ENCODE measurements at regions not wholly inside any gene's neighbourhood (a gene's known extent, or its start where the extent isn't known, plus 50 kb on each side); places are given as distances from the start of the nearest gene placed in this dataset.

DNA sequence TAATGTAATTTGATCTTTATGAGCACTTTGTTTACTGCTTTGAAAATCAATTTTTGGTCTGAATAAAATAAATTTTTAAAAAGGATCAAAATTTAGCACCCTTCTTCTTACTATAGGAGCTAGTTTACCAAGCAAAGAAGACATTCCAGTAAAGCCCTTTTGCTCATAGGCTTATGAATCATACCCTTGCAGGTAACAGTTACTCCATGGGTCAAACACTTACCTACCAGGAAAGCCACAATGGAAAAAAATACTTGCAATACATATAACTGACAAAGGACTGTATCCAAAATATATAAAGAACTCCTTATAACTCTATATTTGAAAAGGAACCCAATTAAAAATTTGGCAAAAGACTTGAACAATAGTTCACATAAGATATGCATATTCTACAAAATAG is 66.6 kb downstream of the SHOC1 start:
- no peaks in the 10 kb centered on the region for H3K36me3 ChIP-seq (replicated peaks; ENCODE audit: insufficient read depth, low read depth)
- H3K4me3 ChIP-seq: no peak overlapping the region
- H3K27me3 ChIP-seq: no peaks in the 10 kb centered on the region
- no peaks in the 10 kb centered on the region for H3K79me2 ChIP-seq
- H2AFZ ChIP-seq: no peak overlapping the region
- H3K27ac ChIP-seq: no peak overlapping the region
- H3K9me2 ChIP-seq (replicated peaks; ENCODE audit: insufficient read depth): no peaks in the 10 kb centered on the region
- no peak for DNase-seq (ENCODE audit: low spot score)
- H3K4me1 ChIP-seq (ENCODE audit: insufficient read depth): no peaks in the 10 kb centered on the region
- H4K20me1 ChIP-seq (ENCODE audit: insufficient read depth, poor library complexity, severe bottlenecking): no peaks in the 10 kb centered on the region
- H3K9me3 ChIP-seq (ENCODE audit: low read depth): peaks cover 5% of the 10 kb centered on the region
- H3K4me2 ChIP-seq: no peak overlapping the region
- TF ChIP-seq, protein P1, sequence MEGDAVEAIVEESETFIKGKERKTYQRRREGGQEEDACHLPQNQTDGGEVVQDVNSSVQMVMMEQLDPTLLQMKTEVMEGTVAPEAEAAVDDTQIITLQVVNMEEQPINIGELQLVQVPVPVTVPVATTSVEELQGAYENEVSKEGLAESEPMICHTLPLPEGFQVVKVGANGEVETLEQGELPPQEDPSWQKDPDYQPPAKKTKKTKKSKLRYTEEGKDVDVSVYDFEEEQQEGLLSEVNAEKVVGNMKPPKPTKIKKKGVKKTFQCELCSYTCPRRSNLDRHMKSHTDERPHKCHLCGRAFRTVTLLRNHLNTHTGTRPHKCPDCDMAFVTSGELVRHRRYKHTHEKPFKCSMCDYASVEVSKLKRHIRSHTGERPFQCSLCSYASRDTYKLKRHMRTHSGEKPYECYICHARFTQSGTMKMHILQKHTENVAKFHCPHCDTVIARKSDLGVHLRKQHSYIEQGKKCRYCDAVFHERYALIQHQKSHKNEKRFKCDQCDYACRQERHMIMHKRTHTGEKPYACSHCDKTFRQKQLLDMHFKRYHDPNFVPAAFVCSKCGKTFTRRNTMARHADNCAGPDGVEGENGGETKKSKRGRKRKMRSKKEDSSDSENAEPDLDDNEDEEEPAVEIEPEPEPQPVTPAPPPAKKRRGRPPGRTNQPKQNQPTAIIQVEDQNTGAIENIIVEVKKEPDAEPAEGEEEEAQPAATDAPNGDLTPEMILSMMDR (IDR thresholded peaks at IDR 0.05; ENCODE audit: poor library complexity): no peak
- no peak for TF ChIP-seq EZH2 (IDR thresholded peaks at IDR 0.05; ENCODE audit: borderline replicate concordance)
- TF ChIP-seq EZH2phosphoT487 (IDR thresholded peaks at IDR 0.05; ENCODE audit: low read depth, severe bottlenecking, unreplicated experiment): no peak

DNA sequence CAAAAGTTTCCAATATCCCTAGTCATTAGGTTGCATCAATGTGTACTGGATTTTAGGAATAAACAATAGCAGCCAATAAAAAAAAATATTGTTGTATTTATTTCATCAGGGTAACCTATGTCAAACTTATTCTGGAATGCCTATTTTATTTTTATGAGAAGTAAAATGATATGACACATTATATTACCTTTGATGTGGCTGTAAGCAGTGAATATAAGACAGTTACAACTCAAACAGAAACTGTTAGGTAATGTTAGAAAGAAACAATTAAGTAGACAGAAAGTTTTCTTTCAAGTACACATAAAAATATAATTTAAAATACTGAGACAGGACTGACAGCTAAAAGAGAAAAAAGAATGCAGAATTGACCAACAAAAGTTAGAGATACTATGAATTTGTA is 65.5 kb downstream of the GNG10 start:
- no peak overlapping the region for H3K27ac ChIP-seq
- H3K4me2 ChIP-seq: no peak overlapping the region
- no peaks in the 10 kb centered on the region for H3K79me2 ChIP-seq
- peaks cover 5% of the 10 kb centered on the region for H3K9me3 ChIP-seq (ENCODE audit: low read depth)
- no peaks in the 10 kb centered on the region for H3K36me3 ChIP-seq (replicated peaks; ENCODE audit: insufficient read depth, low read depth)
- no peaks in the 10 kb centered on the region for H3K27me3 ChIP-seq
- H3K9me2 ChIP-seq (replicated peaks; ENCODE audit: insufficient read depth): no peaks in the 10 kb centered on the region
- DNase-seq (ENCODE audit: low spot score): no peak
- H4K20me1 ChIP-seq (ENCODE audit: insufficient read depth, poor library complexity, severe bottlenecking): no peaks in the 10 kb centered on the region
- H2AFZ ChIP-seq: no peak overlapping the region
- H3K4me1 ChIP-seq (ENCODE audit: insufficient read depth): no peaks in the 10 kb centered on the region
- H3K4me3 ChIP-seq: no peak overlapping the region
- no peak for TF ChIP-seq EZH2 (IDR thresholded peaks at IDR 0.05; ENCODE audit: borderline replicate concordance)
- TF ChIP-seq, protein P1 (IDR thresholded peaks at IDR 0.05; ENCODE audit: poor library complexity): no peak

DNA sequence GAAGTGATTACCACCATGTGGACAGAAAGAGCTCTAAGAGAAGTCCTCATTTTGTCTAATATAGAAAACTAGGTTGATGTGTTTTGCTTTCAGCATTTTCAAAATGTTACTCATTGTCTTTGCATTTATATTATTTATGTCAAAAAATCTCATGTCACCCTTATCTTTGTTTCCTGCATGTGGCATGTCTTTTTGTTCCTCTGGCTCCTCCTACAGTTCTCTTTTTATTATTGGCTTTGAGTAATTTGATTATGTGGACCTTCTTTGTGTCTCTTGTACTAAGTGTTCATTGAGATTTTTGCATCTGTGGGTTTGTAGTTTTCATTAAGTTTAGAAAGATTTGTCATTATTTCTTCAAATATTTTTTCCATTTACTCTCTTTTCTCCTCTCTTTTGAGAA is 58.8 kb downstream of the GNG10 start:
- no peak overlapping the region for H3K4me3 ChIP-seq
- no peak overlapping the region for H3K4me2 ChIP-seq
- H3K27me3 ChIP-seq: no peaks in the 10 kb centered on the region
- no peak for DNase-seq (ENCODE audit: low spot score)
- no peak overlapping the region for H2AFZ ChIP-seq
- H4K20me1 ChIP-seq (ENCODE audit: insufficient read depth, poor library complexity, severe bottlenecking): no peaks in the 10 kb centered on the region
- H3K9me2 ChIP-seq (replicated peaks; ENCODE audit: insufficient read depth): no peaks in the 10 kb centered on the region
- H3K9me3 ChIP-seq (ENCODE audit: low read depth): no peaks in the 10 kb centered on the region
- H3K27ac ChIP-seq: no peak overlapping the region
- no peak for TF ChIP-seq EZH2phosphoT487 (IDR thresholded peaks at IDR 0.05; ENCODE audit: low read depth, severe bottlenecking, unreplicated experiment)
- TF ChIP-seq EZH2 (IDR thresholded peaks at IDR 0.05; ENCODE audit: borderline replicate concordance): no peak
- TF ChIP-seq, protein P1 (IDR thresholded peaks at IDR 0.05; ENCODE audit: poor library complexity): no peak
- no peaks in the 10 kb centered on the region for H3K79me2 ChIP-seq
- no peaks in the 10 kb centered on the region for H3K36me3 ChIP-seq (replicated peaks; ENCODE audit: insufficient read depth, low read depth)
- H3K4me1 ChIP-seq (ENCODE audit: insufficient read depth): no peaks in the 10 kb centered on the region
